ENCODE measurements at regions not wholly inside any gene's neighbourhood (a gene's known extent, or its start where the extent isn't known, plus 50 kb on each side); places are given as distances from the start of the nearest gene placed in this dataset.
"Not testable (repeated sequence)": the region's sequence is repeated elsewhere in the genome, so short reads cannot be mapped to it uniquely, and the experiment has no call there.

DNA sequence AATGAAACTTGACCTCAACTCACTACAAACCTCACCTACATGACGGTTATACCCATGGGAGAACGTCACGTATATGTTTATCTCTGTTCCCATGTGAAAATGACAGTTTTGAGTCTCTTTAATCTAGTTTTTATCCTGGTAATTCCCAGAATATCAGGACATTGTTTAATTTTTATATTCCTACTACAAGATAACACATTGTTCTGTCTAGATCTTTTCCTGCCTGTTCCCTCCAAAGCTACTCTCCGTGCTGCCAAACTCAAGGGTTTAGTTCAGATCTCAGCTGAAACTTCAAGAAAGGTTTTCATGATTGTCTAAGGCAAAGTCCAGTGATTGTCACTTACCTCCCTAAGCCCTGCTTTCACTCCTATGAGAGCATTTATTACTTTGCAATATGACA, 1159.4 kb upstream of the SEMA6A start:
- Mint-ChIP-seq H3K4me1 (no peaks in the 10 kb centered on the region), H3K4me3 (no peak overlapping the region), H3K36me3 (ENCODE audit: low read depth) (no peaks in the 10 kb centered on the region), H3K27ac (no peak overlapping the region), H3K27me3 (no peaks in the 10 kb centered on the region)
- no peaks in the 10 kb centered on the region for H3K9me3 ChIP-seq (ENCODE audit: control insufficient read depth, low read length, poor library complexity, severe bottlenecking)
- ATAC-seq, result no peak
- no peak for DNase-seq

DNA sequence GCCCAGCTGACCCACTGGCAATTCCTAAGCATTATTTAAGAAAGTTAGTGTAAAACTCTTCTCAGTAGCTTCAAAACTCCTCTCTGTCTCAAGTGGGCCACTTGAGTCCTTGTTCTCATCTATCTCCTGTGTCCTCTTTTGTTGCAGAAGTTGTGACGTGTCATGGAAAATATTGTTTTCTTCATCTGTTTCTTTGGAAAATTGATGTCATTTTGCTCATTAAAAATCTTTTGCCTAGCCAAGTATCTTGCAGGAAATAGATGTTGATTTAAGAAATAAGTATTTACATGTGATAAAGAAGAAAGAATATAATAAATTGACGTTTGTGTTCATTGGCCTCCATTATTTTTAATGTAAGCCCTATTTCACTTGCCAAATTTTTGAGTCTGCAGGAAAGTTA, 1158.4 kb upstream of the SEMA6A start:
- Mint-ChIP-seq H3K4me3 (no peak overlapping the region), H3K4me1 (no peaks in the 10 kb centered on the region), H3K27ac (no peak overlapping the region), H3K27me3 (no peaks in the 10 kb centered on the region), H3K36me3 (ENCODE audit: low read depth) (no peaks in the 10 kb centered on the region)
- ATAC-seq, result no peak
- no peaks in the 10 kb centered on the region for H3K9me3 ChIP-seq (ENCODE audit: control insufficient read depth, low read length, poor library complexity, severe bottlenecking)
- no peak for DNase-seq

DNA sequence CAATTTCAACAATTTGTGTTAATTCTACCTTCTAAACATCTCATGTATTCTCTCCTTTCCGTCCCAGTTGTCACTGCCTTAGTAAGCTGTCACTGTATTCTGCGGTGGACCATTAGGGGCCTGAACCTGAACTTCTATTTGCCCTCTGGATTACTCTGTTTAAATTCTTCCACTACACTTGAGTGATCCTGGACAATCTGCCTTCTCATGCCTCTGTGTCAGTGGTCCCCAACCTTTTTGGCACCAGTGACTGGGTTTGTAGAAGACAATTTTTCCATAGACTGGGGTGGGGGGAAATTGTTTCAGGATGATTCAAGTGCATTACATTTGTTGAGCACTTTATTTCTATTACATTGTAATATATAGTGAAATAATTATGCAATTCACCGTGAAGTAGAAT, 1157.6 kb upstream of the SEMA6A start:
- no peaks in the 10 kb centered on the region for H3K36me3 Mint-ChIP-seq (ENCODE audit: low read depth)

DNA sequence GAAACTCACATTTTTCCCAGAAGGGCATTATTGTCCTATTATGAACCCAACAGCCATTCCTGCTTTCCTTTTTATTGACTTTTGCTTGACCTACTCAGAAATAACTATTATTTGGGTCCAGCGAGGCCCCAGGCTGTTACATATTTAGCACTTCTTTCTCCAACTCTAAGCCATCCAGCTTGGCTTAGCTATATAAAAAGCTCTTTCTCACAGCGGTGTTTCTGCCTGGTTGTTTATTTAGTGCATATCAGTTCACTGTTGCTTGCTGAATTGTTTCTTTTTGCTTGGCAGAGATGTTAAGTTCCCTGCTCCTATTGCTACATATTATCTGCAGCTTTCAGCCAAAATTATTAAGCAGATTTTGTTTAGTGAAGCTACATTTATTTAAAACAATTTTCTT, 1156.8 kb upstream of the SEMA6A start:
- no peak overlapping the region for H3K27ac Mint-ChIP-seq
- H3K9me3 ChIP-seq (ENCODE audit: control insufficient read depth, low read length, poor library complexity, severe bottlenecking), result no peaks in the 10 kb centered on the region
- H3K4me1 Mint-ChIP-seq, result no peaks in the 10 kb centered on the region
- ATAC-seq (no peak), DNase-seq (no peak)
- no peak overlapping the region for H3K4me3 Mint-ChIP-seq
- H3K27me3 Mint-ChIP-seq, result no peaks in the 10 kb centered on the region
- no peaks in the 10 kb centered on the region for H3K36me3 Mint-ChIP-seq (ENCODE audit: low read depth)

More for the DNA sequence above, 1157.6 kb upstream of the SEMA6A start:
- H3K4me1 Mint-ChIP-seq, result no peaks in the 10 kb centered on the region
- ATAC-seq (no peak), DNase-seq (no peak)
- H3K9me3 ChIP-seq (ENCODE audit: control insufficient read depth, low read length, poor library complexity, severe bottlenecking), result no peaks in the 10 kb centered on the region
- no peaks in the 10 kb centered on the region for H3K27me3 Mint-ChIP-seq
- H3K27ac Mint-ChIP-seq, result no peak overlapping the region
- no peak overlapping the region for H3K4me3 Mint-ChIP-seq

DNA sequence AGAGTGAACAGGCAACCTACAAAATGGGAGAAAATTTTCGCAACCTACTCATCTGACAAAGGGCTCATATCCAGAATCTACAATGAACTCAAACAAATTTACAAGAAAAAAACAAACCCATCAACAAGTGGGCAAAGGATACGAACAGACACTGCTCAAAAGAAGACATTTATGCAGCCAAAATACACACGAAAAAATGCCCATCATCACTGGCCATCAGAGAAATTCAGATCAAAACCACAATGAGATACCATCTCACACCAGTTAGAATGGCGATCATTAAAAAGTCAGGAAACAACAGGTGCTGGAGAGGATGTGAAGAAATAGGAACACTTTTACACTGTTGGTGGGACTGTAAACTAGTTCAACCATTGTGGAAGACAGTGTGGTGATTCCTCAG, 1146.2 kb upstream of the SEMA6A start:
- H3K9me3 ChIP-seq (ENCODE audit: control insufficient read depth, low read length, poor library complexity, severe bottlenecking); H3K27me3 Mint-ChIP-seq; H3K36me3 Mint-ChIP-seq (ENCODE audit: low read depth); ATAC-seq; H3K4me3 Mint-ChIP-seq; DNase-seq; H3K27ac Mint-ChIP-seq; H3K4me1 Mint-ChIP-seq: not testable (repeated sequence)

DNA sequence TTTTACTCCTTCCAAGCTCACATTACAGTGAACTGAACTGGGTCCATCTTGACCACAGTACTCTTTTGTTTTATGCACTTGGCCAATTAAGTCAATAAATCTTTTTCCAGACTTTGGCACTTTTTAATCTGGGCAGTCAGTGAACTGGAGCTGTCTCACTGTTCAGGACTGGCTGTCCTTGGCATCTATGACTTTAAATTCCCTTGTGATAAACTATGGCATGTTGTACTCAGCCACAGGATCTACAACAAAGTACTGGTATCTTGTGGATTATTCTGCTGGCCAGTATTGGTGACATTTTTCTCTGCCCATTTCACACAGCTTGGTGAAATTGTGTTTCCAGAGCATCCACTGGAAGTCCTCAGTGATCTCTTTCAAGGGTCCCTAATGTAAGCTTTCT, 1144.8 kb upstream of the SEMA6A start:
- H3K27me3 Mint-ChIP-seq, result no peaks in the 10 kb centered on the region
- H3K27ac Mint-ChIP-seq, result no peak overlapping the region
- H3K36me3 Mint-ChIP-seq (ENCODE audit: low read depth), result no peaks in the 10 kb centered on the region
- DNase-seq (no peak), ATAC-seq (no peak)
- no peaks in the 10 kb centered on the region for H3K4me1 Mint-ChIP-seq
- H3K9me3 ChIP-seq (ENCODE audit: control insufficient read depth, low read length, poor library complexity, severe bottlenecking), result no peaks in the 10 kb centered on the region
- H3K4me3 Mint-ChIP-seq, result no peak overlapping the region

DNA sequence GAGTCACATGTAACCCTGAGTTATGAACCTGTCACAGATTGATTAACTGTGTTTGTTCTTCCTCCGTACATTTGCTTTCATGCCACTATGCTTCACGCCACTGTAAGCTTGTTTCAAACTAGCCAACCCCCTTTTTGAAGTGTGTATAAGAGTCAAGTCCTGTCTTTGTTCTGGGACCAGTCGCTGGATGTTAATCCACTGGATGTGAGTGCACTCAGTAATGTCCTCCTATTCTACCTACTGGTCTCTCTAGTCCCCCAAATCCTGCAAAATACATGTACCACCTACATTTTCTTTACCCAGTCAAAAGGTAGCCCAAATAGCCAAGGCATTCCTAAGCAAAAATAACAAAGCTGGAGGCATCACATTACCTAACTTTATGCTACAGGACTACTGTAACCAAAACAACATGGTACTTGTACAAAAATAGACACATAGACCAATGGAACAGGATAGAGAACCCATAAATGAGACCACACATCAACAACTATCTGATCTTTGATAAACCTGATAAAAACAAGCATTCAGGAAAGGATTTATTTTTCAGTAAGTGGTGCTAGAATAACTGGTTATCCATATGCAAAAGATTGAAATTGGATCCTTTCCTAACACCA, 1139.1 kb upstream of the SEMA6A start:
- H3K36me3 Mint-ChIP-seq (ENCODE audit: low read depth), result no peaks in the 10 kb centered on the region
- no peak overlapping the region for H3K27ac Mint-ChIP-seq
- no peaks in the 10 kb centered on the region for H3K4me1 Mint-ChIP-seq
- H3K9me3 ChIP-seq (ENCODE audit: control insufficient read depth, low read length, poor library complexity, severe bottlenecking), result no peaks in the 10 kb centered on the region
- DNase-seq (no peak), ATAC-seq (no peak)
- no peaks in the 10 kb centered on the region for H3K27me3 Mint-ChIP-seq
- no peak overlapping the region for H3K4me3 Mint-ChIP-seq

DNA sequence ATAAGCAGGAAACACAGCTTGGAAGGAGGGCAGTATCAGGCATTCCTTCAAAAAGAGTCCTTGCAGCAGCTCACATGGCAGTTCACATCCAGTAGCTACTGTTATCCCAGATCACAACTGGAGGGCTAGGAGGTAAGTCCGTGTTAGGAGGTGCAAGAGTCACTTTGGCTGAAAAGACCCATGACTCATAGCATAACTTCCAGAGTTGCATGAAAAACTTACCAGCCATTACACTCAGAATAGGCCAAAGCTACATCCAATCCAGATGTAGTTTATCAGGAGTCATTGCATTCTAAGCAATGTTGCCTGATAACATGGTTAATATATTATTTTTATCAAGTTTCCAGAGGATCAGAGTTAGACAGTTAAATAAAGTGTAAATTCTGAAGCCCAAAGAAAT, 1126.4 kb upstream of the SEMA6A start:
- Mint-ChIP-seq H3K4me1 (no peaks in the 10 kb centered on the region), H3K36me3 (ENCODE audit: low read depth) (no peaks in the 10 kb centered on the region), H3K27ac (no peak overlapping the region), H3K4me3 (no peak overlapping the region), H3K27me3 (no peaks in the 10 kb centered on the region)
- ATAC-seq (no peak), DNase-seq (no peak)
- peaks cover 2% of the 10 kb centered on the region for H3K9me3 ChIP-seq (ENCODE audit: control insufficient read depth, low read length, poor library complexity, severe bottlenecking)

DNA sequence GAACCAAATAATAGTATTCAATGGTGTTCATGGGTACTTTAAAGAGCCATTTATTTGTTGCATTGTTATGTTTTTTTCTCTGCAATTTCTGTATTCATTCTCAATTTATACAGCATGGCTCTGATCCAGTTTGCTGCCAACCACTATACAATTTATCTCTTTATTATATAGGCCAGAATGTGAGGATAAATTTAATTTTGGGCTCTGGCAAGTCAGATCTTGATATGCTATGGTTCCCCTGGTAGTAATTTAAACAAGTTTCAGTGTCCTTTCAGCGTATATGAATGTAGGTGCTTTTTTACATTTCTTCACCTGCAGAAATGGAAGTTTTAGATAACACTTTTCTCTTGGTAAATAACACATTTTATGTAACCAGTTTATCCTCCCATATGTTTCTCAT, 1118.0 kb upstream of the SEMA6A start:
- H3K9me3 ChIP-seq (ENCODE audit: control insufficient read depth, low read length, poor library complexity, severe bottlenecking), result peaks cover 2% of the 10 kb centered on the region
- Mint-ChIP-seq H3K27me3 (no peaks in the 10 kb centered on the region), H3K36me3 (ENCODE audit: low read depth) (no peaks in the 10 kb centered on the region), H3K4me1 (no peaks in the 10 kb centered on the region), H3K27ac (no peak overlapping the region), H3K4me3 (no peak overlapping the region)
- DNase-seq, result no peak
- ATAC-seq, result no peak

DNA sequence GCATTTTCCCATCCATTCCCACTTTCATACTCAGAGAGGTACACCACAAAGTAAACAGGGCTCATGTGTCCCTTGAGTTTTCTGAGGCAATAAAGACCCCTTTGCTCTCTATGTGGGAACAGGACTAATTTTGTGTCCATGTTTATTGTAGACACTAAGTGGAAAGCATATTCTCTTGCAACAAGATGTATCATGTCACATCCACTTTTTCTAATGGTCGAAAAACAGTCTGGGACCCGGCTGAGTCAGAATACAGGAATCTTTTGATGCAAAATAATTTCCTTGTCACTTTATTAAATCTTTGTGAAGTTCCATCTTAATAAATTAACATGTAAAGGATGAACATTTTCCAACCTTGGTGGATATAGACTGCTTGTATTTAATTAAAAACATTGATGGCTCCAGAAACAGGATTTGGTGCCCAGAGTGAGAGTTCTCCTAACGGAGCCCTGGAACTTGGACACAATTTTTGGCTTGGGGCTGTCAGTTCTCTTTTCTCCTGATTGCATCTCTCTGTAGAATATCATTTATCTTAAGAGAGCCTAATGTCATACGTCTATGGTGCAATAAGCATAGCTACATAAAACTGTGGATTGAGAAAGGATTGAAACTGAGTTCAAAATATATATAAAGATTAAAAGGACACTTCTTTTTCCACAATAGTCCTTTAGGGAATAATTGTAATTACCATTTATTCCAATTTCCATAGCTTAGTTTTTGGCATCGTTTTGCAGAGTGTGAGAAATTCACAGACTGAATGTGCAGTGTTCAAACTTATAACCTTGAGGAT, 1116.7 kb upstream of the SEMA6A start:
- H3K9me3 ChIP-seq (ENCODE audit: control insufficient read depth, low read length, poor library complexity, severe bottlenecking), result no peaks in the 10 kb centered on the region
- Mint-ChIP-seq H3K4me3 (no peak overlapping the region), H3K27me3 (no peaks in the 10 kb centered on the region), H3K27ac (no peak overlapping the region), H3K36me3 (ENCODE audit: low read depth) (no peaks in the 10 kb centered on the region), H3K4me1 (no peaks in the 10 kb centered on the region)
- no peak for ATAC-seq
- DNase-seq, result no peak

DNA sequence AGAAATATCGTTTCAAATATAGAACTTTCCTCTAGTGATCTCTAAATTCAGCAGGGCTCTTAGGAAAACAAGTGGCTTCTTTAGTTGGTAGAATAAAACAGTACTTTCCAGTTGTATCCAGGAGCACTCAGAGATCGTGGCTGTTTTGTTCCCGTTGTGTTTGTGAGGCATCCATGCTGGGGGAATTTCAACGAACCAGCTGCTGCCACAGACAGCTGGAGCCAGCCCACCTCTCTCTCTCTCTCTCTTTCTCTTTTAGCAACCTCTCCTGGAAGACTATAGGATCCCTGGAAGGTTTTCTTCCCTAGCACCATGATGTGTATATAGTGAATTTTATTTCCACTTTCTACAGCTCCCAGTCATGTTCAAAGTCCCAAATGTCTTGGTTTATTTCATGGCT, 1116.0 kb upstream of the SEMA6A start:
- no peaks in the 10 kb centered on the region for H3K36me3 Mint-ChIP-seq (ENCODE audit: low read depth)
- no peak for ATAC-seq
- no peak for DNase-seq
- no peaks in the 10 kb centered on the region for H3K27me3 Mint-ChIP-seq
- H3K27ac Mint-ChIP-seq, result no peak overlapping the region
- H3K4me1 Mint-ChIP-seq, result no peaks in the 10 kb centered on the region
- no peak overlapping the region for H3K4me3 Mint-ChIP-seq
- no peaks in the 10 kb centered on the region for H3K9me3 ChIP-seq (ENCODE audit: control insufficient read depth, low read length, poor library complexity, severe bottlenecking)

DNA sequence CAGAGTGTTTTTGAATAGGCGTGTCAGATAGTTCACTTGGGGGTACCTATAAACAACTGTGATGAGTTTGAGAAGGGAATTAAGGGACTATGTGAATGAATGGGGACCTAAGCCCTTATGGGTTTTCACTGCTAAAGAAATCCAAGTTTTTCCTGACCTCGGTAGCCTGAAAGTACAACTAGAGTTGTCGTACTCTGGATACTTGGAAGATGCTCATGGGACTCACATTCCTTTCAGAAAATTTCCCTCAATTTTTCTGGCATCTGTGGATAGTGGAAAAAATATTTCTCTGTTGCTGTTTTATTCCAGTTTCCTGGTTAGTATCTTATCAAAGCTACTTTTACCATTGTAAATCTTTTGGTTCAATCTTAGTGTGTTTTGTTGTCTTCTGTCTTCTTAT, 1112.3 kb upstream of the SEMA6A start:
- DNase-seq, result no peak
- H3K27ac Mint-ChIP-seq, result no peak overlapping the region
- H3K4me1 Mint-ChIP-seq, result no peaks in the 10 kb centered on the region
- H3K27me3 Mint-ChIP-seq, result no peaks in the 10 kb centered on the region
- no peak for ATAC-seq
- no peaks in the 10 kb centered on the region for H3K9me3 ChIP-seq (ENCODE audit: control insufficient read depth, low read length, poor library complexity, severe bottlenecking)
- no peaks in the 10 kb centered on the region for H3K36me3 Mint-ChIP-seq (ENCODE audit: low read depth)
- no peak overlapping the region for H3K4me3 Mint-ChIP-seq

DNA sequence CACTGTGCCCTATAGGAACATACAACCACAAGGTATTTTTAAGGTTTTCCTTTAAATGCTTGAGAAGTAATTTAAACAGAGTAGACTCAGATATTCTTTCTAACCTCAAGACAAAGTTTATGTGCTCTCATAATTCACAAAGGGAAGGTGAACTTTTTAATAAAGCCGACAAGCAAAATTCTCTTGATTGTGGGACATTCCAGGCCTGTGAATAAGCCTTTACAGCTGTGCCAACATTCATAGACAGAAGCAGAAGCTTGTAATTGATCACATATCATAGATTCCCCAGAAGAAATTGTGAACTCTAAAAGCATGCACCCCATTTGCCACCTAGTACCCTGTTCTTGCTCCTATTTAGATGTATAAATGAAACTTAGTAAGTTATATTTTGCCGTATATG, 1107.8 kb upstream of the SEMA6A start:
- H3K27ac Mint-ChIP-seq, result no peak overlapping the region
- no peaks in the 10 kb centered on the region for H3K36me3 Mint-ChIP-seq (ENCODE audit: low read depth)
- no peaks in the 10 kb centered on the region for H3K4me1 Mint-ChIP-seq
- no peak for DNase-seq
- H3K9me3 ChIP-seq (ENCODE audit: control insufficient read depth, low read length, poor library complexity, severe bottlenecking), result no peaks in the 10 kb centered on the region
- H3K4me3 Mint-ChIP-seq, result no peak overlapping the region
- no peaks in the 10 kb centered on the region for H3K27me3 Mint-ChIP-seq
- ATAC-seq, result no peak

Data from T-helper 17 cell (primary cell).